ENCODE measurements at regions not wholly inside any gene's neighbourhood (a gene's known extent, or its start where the extent isn't known, plus 50 kb on each side); places are given as distances from the start of the nearest gene placed in this dataset.

- DNase-seq: no peak
- 66 to 78% (median 73%) methylated on average over 6 of the region's 6 CpGs for WGBS, 5 donors
- intact Hi-C loops (cut with DNase I; ENCODE audit: low total_unique reads): no loop called here
- H3K27ac ChIP-seq: no peak overlapping the region
- no peaks in the 10 kb centered on the region for H3K9me3 ChIP-seq
- no peaks in the 10 kb centered on the region for H3K4me1 ChIP-seq
- H3K36me3 ChIP-seq: no peaks in the 10 kb centered on the region
- TF ChIP-seq POLR2AphosphoS5 (IDR thresholded peaks at IDR 0.05) (no peak), POLR2A (IDR thresholded peaks at IDR 0.05) (no peak), CTCF (IDR thresholded peaks at IDR 0.05) (no peak)
- H3K27me3 ChIP-seq: peaks cover 0 to 67% (median 15%) of the 10 kb centered on the region in 3 donors
- H3K4me3 ChIP-seq: no peak overlapping the region
These were observed 57.9 kb downstream of the OTOR start for GRCh38 chr20:16806061-16806460.

- 44 to 62% (median 52%) methylated on average over 7 of the region's 7 CpGs for WGBS, 5 donors
- H3K4me3 ChIP-seq: no peak overlapping the region
These were observed 58.7 kb downstream of the OTOR start for GRCh38 chr20:16806886-16807285.

GRCh38 chr20:16808796-16809195, 60.6 kb downstream of the OTOR start:
- no peaks in the 10 kb centered on the region for H3K9me3 ChIP-seq
- 55 to 62% (median 57%) methylated on average over 4 of the region's 4 CpGs for WGBS, 5 donors
- DNase-seq: no peak
- H3K27me3 ChIP-seq: peaks cover 0 to 42% (median 3%) of the 10 kb centered on the region in 3 donors
- TF ChIP-seq EP300 (IDR thresholded peaks at IDR 0.05): no peak
- TF ChIP-seq CTCF (IDR thresholded peaks at IDR 0.05): no peak
- no peak for TF ChIP-seq POLR2A (IDR thresholded peaks at IDR 0.05)
- no peak for TF ChIP-seq POLR2AphosphoS5 (IDR thresholded peaks at IDR 0.05)
- H3K27ac ChIP-seq: no peak overlapping the region
- H3K4me1 ChIP-seq: no peaks in the 10 kb centered on the region
- no peaks in the 10 kb centered on the region for H3K36me3 ChIP-seq
- intact Hi-C loops (cut with DNase I; ENCODE audit: low total_unique reads): no loop called here
- H3K4me3 ChIP-seq: no peak overlapping the region

More at GRCh38 chr20:16806886-16807285, 58.7 kb downstream of the OTOR start:
- intact Hi-C loops (cut with DNase I; ENCODE audit: low total_unique reads): no loop called here
- no peak for DNase-seq
- Histone ChIP-seq H3K4me1 (no peaks in the 10 kb centered on the region), H3K27me3 (peaks cover 0 to 60% (median 15%) of the 10 kb centered on the region in 3 donors), H3K27ac (no peak overlapping the region), H3K36me3 (no peaks in the 10 kb centered on the region), H3K9me3 (no peaks in the 10 kb centered on the region)
- no peak for TF ChIP-seq POLR2A (IDR thresholded peaks at IDR 0.05)
- no peak for TF ChIP-seq CTCF (IDR thresholded peaks at IDR 0.05)
- TF ChIP-seq EP300 (IDR thresholded peaks at IDR 0.05): no peak
- no peak for TF ChIP-seq POLR2AphosphoS5 (IDR thresholded peaks at IDR 0.05)

GRCh38 chr20:16810216-16810615, 62.1 kb downstream of the OTOR start:
- no peaks in the 10 kb centered on the region for H3K4me1 ChIP-seq
- no peak for DNase-seq
- WGBS, 5 donors: 70 to 84% (median 76%) methylated on average over 3 of the region's 3 CpGs
- H3K36me3 ChIP-seq: no peaks in the 10 kb centered on the region
- no peak overlapping the region for H3K27ac ChIP-seq
- no peak overlapping the region for H3K4me3 ChIP-seq
- intact Hi-C loops (cut with DNase I; ENCODE audit: low total_unique reads): no loop called here
- peaks cover 0 to 28% (median 3%) of the 10 kb centered on the region in 3 donors for H3K27me3 ChIP-seq
- TF ChIP-seq EP300 (IDR thresholded peaks at IDR 0.05): no peak
- H3K9me3 ChIP-seq: no peaks in the 10 kb centered on the region

- intact Hi-C loops (cut with DNase I; ENCODE audit: low total_unique reads): no loop called here
- no peak for DNase-seq
- 16 to 47% (median 38%) methylated on average over 3 of the region's 3 CpGs for WGBS, 5 donors
- TF ChIP-seq CTCF (IDR thresholded peaks at IDR 0.05) (no peak), EP300 (IDR thresholded peaks at IDR 0.05) (no peak), POLR2A (IDR thresholded peaks at IDR 0.05) (no peak), POLR2AphosphoS5 (IDR thresholded peaks at IDR 0.05) (no peak)
- Histone ChIP-seq H3K36me3 (no peaks in the 10 kb centered on the region), H3K9me3 (no peaks in the 10 kb centered on the region), H3K27me3 (peaks cover 0 to 13% (median 0%) of the 10 kb centered on the region in 3 donors), H3K4me3 (no peak overlapping the region), H3K4me1 (no peaks in the 10 kb centered on the region), H3K27ac (no peak overlapping the region)
These were observed 68.0 kb downstream of the OTOR start for GRCh38 chr20:16816192-16816591.

All from stomach (tissue), 8 donors.